ENCODE measurements at regions not wholly inside any gene's neighbourhood (a gene's known extent, or its start where the extent isn't known, plus 50 kb on each side); places are given as distances from the start of the nearest gene placed in this dataset.

- TF ChIP-seq CTCF (IDR thresholded peaks at IDR 0.05) = no peak
- TF ChIP-seq POLR2AphosphoS5 (IDR thresholded peaks at IDR 0.05; ENCODE audit: low read depth, low read length) = no peak
These were observed 111.8 kb downstream of the CTNND1 start for GRCh38 chr11:57873196-57873911.

Measured in Panc1 (cell line).